ENCODE measurements at regions not wholly inside any gene's neighbourhood (a gene's known extent, or its start where the extent isn't known, plus 50 kb on each side); places are given as distances from the start of the nearest gene placed in this dataset.
"Not testable (repeated sequence)": the region's sequence is repeated elsewhere in the genome, so short reads cannot be mapped to it uniquely, and the experiment has no call there.

DNA sequence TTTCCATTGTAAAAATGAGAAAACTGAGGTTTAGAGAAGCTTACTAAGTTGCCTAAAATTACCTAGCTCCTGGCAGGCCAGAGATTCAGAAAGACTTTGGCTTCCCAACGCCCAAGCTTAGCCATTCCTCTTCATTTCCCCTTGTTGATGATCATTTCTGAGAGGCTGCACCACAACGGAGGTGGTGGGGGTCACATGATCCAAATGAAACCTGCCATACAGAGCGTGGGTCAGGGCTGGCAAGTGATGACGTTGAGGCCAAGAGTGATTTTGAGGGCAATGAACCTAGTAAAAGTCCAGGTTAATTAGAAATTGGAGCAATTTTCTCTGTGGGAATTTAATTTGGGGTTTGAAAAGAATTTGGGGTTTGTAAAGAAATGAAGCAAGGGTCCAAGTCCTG lies 109.9 kb downstream of the TMEM182 start:
- no peak overlapping the region for H3K27ac ChIP-seq
- no peaks in the 10 kb centered on the region for H3K9me3 ChIP-seq
- DNase-seq: no peak
- TF ChIP-seq POLR2A (IDR thresholded peaks at IDR 0.05): no peak
- TF ChIP-seq, protein P1, sequence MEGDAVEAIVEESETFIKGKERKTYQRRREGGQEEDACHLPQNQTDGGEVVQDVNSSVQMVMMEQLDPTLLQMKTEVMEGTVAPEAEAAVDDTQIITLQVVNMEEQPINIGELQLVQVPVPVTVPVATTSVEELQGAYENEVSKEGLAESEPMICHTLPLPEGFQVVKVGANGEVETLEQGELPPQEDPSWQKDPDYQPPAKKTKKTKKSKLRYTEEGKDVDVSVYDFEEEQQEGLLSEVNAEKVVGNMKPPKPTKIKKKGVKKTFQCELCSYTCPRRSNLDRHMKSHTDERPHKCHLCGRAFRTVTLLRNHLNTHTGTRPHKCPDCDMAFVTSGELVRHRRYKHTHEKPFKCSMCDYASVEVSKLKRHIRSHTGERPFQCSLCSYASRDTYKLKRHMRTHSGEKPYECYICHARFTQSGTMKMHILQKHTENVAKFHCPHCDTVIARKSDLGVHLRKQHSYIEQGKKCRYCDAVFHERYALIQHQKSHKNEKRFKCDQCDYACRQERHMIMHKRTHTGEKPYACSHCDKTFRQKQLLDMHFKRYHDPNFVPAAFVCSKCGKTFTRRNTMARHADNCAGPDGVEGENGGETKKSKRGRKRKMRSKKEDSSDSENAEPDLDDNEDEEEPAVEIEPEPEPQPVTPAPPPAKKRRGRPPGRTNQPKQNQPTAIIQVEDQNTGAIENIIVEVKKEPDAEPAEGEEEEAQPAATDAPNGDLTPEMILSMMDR (IDR thresholded peaks at IDR 0.05): no peak
- no peaks in the 10 kb centered on the region for H3K36me3 ChIP-seq
- H3K4me1 ChIP-seq: no peaks in the 10 kb centered on the region
- H3K27me3 ChIP-seq: no peaks in the 10 kb centered on the region
- H3K4me3 ChIP-seq: no peak overlapping the region

GRCh38 chr2:102872388-102872787 lies 110.6 kb downstream of the TMEM182 start:
- TF ChIP-seq POLR2A (IDR thresholded peaks at IDR 0.05): no peak
- TF ChIP-seq, protein P1 (IDR thresholded peaks at IDR 0.05): no peak
- DNase-seq: no peak
- Histone ChIP-seq H3K36me3 (no peaks in the 10 kb centered on the region), H3K9me3 (no peaks in the 10 kb centered on the region), H3K27me3 (no peaks in the 10 kb centered on the region), H3K4me1 (no peaks in the 10 kb centered on the region), H3K4me3 (no peak overlapping the region), H3K27ac (no peak overlapping the region)

GRCh38 chr2:102879513-102879912 lies 117.7 kb downstream of the TMEM182 start:
- not testable (repeated sequence) for H3K9me3 ChIP-seq, H3K4me3 ChIP-seq, H3K4me1 ChIP-seq, H3K27me3 ChIP-seq, H3K36me3 ChIP-seq, H3K27ac ChIP-seq, DNase-seq

DNA sequence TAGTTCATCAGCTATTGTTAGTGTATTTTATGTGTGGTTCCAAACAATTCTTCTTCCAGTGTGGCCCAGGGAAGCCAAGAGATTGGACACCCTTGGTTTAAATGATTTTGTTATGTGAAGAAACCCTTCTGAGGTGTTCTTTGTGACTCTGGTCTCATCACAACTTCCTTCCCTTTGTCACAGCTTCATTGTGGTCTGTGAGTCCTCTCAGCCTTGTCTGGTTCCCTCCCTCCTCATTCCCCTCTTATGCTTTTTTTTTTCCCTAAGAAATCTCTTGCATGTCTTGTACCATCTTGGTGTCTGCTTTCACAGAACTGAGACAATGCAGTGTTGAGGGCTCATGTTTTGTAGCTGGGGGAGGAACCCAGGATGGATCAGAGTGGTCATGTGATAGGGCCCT lies 118.9 kb downstream of the TMEM182 start:
- DNase-seq: no peak
- H3K27ac ChIP-seq: no peak overlapping the region
- no peaks in the 10 kb centered on the region for H3K4me1 ChIP-seq
- TF ChIP-seq, protein P1 (IDR thresholded peaks at IDR 0.05): no peak
- TF ChIP-seq POLR2A (IDR thresholded peaks at IDR 0.05): no peak
- no peaks in the 10 kb centered on the region for H3K27me3 ChIP-seq
- H3K9me3 ChIP-seq: no peaks in the 10 kb centered on the region
- H3K4me3 ChIP-seq: no peak overlapping the region
- H3K36me3 ChIP-seq: no peaks in the 10 kb centered on the region

DNA sequence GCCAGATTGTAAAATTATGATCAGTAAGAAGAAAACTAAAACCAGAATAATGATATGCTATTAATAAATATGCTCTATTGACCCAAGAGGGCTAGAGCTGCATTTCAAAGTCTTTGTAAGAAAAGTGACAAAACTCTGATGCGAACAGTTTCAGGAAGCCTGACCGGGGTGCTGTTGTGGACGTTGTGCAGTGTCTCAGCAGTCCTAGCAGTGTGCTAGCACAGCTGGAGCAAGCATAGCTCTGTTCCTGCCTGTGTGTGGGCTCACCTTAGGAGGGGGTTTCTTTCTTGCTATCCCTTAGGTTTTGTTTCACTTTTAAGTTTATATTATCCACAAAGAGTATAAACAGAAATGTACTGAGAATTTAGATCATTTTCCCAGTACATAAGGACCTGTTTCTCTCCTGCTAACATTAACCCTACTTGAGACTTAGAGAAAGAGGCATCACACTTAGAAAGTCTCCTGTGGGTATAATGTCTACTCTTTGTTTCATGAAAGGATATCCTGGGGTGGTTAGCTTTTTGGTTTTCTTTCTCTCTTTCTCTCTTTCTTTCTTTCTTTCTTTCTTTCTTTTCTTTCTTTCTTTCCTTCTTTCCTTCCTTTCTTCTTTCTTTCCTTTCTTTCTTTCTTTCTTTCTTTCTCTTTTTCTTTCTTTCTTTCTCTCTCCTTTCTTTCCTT lies 124.5 kb downstream of the TMEM182 start:
- Histone ChIP-seq H3K36me3 (no peaks in the 10 kb centered on the region), H3K4me1 (no peaks in the 10 kb centered on the region), H3K9me3 (no peaks in the 10 kb centered on the region), H3K27ac (no peak overlapping the region), H3K4me3 (no peak overlapping the region), H3K27me3 (no peaks in the 10 kb centered on the region)
- TF ChIP-seq, protein P1 (IDR thresholded peaks at IDR 0.05): no peak
- TF ChIP-seq POLR2A (IDR thresholded peaks at IDR 0.05): no peak
- no peak for DNase-seq

DNA sequence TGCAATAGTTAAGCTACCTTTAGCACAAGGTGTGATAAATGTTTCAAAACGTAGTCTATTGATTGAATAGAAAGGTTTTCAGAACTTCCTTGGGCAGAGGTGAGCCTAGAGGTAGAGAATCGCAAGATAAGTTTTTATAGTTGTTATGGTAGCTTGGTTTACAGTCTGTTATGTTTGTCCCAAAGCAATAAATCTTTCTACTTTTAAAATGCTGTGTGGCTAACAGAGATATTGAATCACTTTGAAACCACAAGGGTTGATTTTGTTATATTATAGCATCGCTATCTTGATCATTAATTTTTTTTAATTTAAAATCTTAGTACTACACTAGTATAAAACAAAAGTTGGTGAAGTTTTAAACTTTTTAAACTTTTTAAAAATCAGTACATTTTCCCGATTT lies 126.7 kb downstream of the TMEM182 start:
- H3K9me3 ChIP-seq: no peaks in the 10 kb centered on the region
- TF ChIP-seq POLR2A (IDR thresholded peaks at IDR 0.05): no peak
- TF ChIP-seq, protein P1 (IDR thresholded peaks at IDR 0.05): no peak
- H3K36me3 ChIP-seq: no peaks in the 10 kb centered on the region

More for the DNA sequence above, 126.7 kb downstream of the TMEM182 start:
- Histone ChIP-seq H3K4me1 (no peaks in the 10 kb centered on the region), H3K27ac (no peak overlapping the region), H3K27me3 (no peaks in the 10 kb centered on the region), H3K4me3 (no peak overlapping the region)
- no peak for DNase-seq
